GM21390 (cell line): ENCODE measurements at regions not wholly inside any gene's neighbourhood (a gene's known extent, or its start where the extent isn't known, plus 50 kb on each side); places are given as distances from the start of the nearest gene placed in this dataset.
"Not testable (repeated sequence)": the region's sequence is repeated elsewhere in the genome, so short reads cannot be mapped to it uniquely, and the experiment has no call there.

ENCODE experiments used
- ATAC-seq: cut with Tn5 transposase; IDR thresholded peaks from one replicate; pipeline ENCODE4 v1.9.1; 2021; ENCODE audit not compliant: unreplicated experiment

- ATAC-seq, result no peak
Observed at GRCh38 chr3:11739706-11740105, 96.0 kb upstream of the VGLL4 start.

GRCh38 chr3:11739123-11739522, 95.4 kb upstream of the VGLL4 start:
- ATAC-seq, result no peak

GRCh38 chr3:11737742-11738141, 94.0 kb upstream of the VGLL4 start:
- ATAC-seq, result no peak

- no peak for ATAC-seq
Observed at GRCh38 chr3:11736136-11736833, 92.6 kb upstream of the VGLL4 start.

- ATAC-seq, result no peak
Observed at GRCh38 chr3:11735638-11736037, 91.9 kb upstream of the VGLL4 start.

GRCh38 chr3:11735111-11735510, 91.4 kb upstream of the VGLL4 start:
- not testable (repeated sequence) for ATAC-seq

- ATAC-seq, result no peak
Observed at GRCh38 chr3:11733914-11734313, 90.2 kb upstream of the VGLL4 start.

GRCh38 chr3:11727207-11727606, 83.5 kb upstream of the VGLL4 start:
- ATAC-seq, result no peak

GRCh38 chr3:11726146-11726545, 82.4 kb upstream of the VGLL4 start:
- ATAC-seq, result no peak

- ATAC-seq, result not testable (repeated sequence)
Observed at GRCh38 chr3:11725340-11725641, 81.6 kb upstream of the VGLL4 start.

GRCh38 chr3:11724615-11725339, 81.1 kb upstream of the VGLL4 start:
- peak; percentile 52 for ATAC-seq

GRCh38 chr3:11721479-11721878, 77.8 kb upstream of the VGLL4 start:
- ATAC-seq, result no peak

- no peak for ATAC-seq
Observed at GRCh38 chr3:11720917-11721411, 77.2 kb upstream of the VGLL4 start.

GRCh38 chr3:11720304-11720898, 76.7 kb upstream of the VGLL4 start:
- peak; percentile 32 for ATAC-seq

- ATAC-seq, result peak; percentile 72
Observed at GRCh38 chr3:11719406-11720303, 75.9 kb upstream of the VGLL4 start.

- ATAC-seq, result peak; percentile 26
Observed at GRCh38 chr3:11718637-11719405, 75.1 kb upstream of the VGLL4 start.

- ATAC-seq, result peak; percentile 14
Observed at GRCh38 chr3:11717768-11718636, 74.3 kb upstream of the VGLL4 start.

- ATAC-seq, result no peak
Observed at GRCh38 chr3:11717301-11717700, 73.6 kb upstream of the VGLL4 start.

GRCh38 chr3:11716573-11717290, 73.0 kb upstream of the VGLL4 start:
- no peak for ATAC-seq
